Parathyroid adenoma (tissue), 2 donors: ENCODE measurements at regions not wholly inside any gene's neighbourhood (a gene's known extent, or its start where the extent isn't known, plus 50 kb on each side); places are given as distances from the start of the nearest gene placed in this dataset.

ENCODE experiments used
- H2AFZ ChIP-seq: fragments of 300-600 bp; sonication (generic); one replicate; pipeline ENCODE4 v1.7.0; 2017; ENCODE audit warnings: antibody characterized with exemption, mild to moderate bottlenecking
- H3K27ac ChIP-seq: fragments of 300-600 bp; sonication (generic); one replicate; pipeline ENCODE4 v1.7.0; 2017
- H3K27me3 ChIP-seq: fragments of 300-600 bp; sonication (generic); one replicate; pipeline ENCODE4 v1.7.0; 2017; ENCODE audit warnings: low read length; ENCODE audit not compliant: control insufficient read depth, insufficient read depth
- H3K36me3 ChIP-seq: fragments of 300-600 bp; sonication (generic); one replicate; pipeline ENCODE4 v1.7.0; 2017; ENCODE audit warnings: low read length; ENCODE audit not compliant: control insufficient read depth, insufficient read depth
- H3K4me1 ChIP-seq: fragments of 300-600 bp; sonication (generic); one replicate; pipeline ENCODE4 v1.7.0; 2017; ENCODE audit warnings: control low read depth
- H3K4me2 ChIP-seq: fragments of 300-600 bp; sonication (generic); one replicate; pipeline ENCODE4 v1.7.0; 2017; ENCODE audit warnings: low read length
- H3K4me3 ChIP-seq: fragments of 300-600 bp; sonication (generic); one replicate; pipeline ENCODE4 v1.7.0; 2017; ENCODE audit warnings: low read depth, low read length
- H3K79me2 ChIP-seq: fragments of 300-600 bp; sonication (generic); one replicate; pipeline ENCODE4 v1.7.0; 2017; ENCODE audit warnings: control low read depth
- H3K9ac ChIP-seq: fragments of 300-600 bp; sonication (generic); one replicate; pipeline ENCODE4 v1.7.0; 2017; ENCODE audit warnings: mild to moderate bottlenecking
- H3K9me3 ChIP-seq: fragments of 300-600 bp; sonication (generic); one replicate; pipeline ENCODE4 v1.7.0; 2017; ENCODE audit warnings: low read length; ENCODE audit not compliant: control insufficient read depth
- TF ChIP-seq, protein P1 (sequence below): fragments of 300-600 bp; sonication (generic); IDR thresholded peaks from one replicate; pipeline ENCODE4 v1.7.0; 2017; ENCODE audit warnings: antibody characterized with exemption, mild to moderate bottlenecking
- donor health status: primary hyperparathyroidism.

- Histone ChIP-seq H3K9me3 (no peaks in the 10 kb centered on the region), H3K4me1 (no peaks in the 10 kb centered on the region), H3K9ac (no peak overlapping the region), H3K27me3 (peaks cover 6% of the 10 kb centered on the region), H3K79me2 (no peaks in the 10 kb centered on the region), H3K4me3 (no peak overlapping the region), H2AFZ (no peak overlapping the region), H3K27ac (no peak overlapping the region), H3K36me3 (no peaks in the 10 kb centered on the region), H3K4me2 (no peak overlapping the region)
- TF ChIP-seq, protein P1, sequence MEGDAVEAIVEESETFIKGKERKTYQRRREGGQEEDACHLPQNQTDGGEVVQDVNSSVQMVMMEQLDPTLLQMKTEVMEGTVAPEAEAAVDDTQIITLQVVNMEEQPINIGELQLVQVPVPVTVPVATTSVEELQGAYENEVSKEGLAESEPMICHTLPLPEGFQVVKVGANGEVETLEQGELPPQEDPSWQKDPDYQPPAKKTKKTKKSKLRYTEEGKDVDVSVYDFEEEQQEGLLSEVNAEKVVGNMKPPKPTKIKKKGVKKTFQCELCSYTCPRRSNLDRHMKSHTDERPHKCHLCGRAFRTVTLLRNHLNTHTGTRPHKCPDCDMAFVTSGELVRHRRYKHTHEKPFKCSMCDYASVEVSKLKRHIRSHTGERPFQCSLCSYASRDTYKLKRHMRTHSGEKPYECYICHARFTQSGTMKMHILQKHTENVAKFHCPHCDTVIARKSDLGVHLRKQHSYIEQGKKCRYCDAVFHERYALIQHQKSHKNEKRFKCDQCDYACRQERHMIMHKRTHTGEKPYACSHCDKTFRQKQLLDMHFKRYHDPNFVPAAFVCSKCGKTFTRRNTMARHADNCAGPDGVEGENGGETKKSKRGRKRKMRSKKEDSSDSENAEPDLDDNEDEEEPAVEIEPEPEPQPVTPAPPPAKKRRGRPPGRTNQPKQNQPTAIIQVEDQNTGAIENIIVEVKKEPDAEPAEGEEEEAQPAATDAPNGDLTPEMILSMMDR, result no peak
Observed at GRCh38 chr7:156179872-156180390, 367.7 kb upstream of the SHH start.

GRCh38 chr7:156178857-156179256, 366.6 kb upstream of the SHH start:
- H3K79me2 ChIP-seq, result no peaks in the 10 kb centered on the region
- H3K9ac ChIP-seq, result no peak overlapping the region
- H3K4me3 ChIP-seq, result no peak overlapping the region
- peaks cover 6% of the 10 kb centered on the region for H3K27me3 ChIP-seq
- H3K4me1 ChIP-seq, result no peaks in the 10 kb centered on the region
- H3K27ac ChIP-seq, result no peak overlapping the region
- H2AFZ ChIP-seq, result no peak overlapping the region
- no peaks in the 10 kb centered on the region for H3K9me3 ChIP-seq
- H3K4me2 ChIP-seq, result no peak overlapping the region
- no peaks in the 10 kb centered on the region for H3K36me3 ChIP-seq
- TF ChIP-seq, protein P1, result no peak

GRCh38 chr7:156178214-156178613, 366.0 kb upstream of the SHH start:
- Histone ChIP-seq H3K79me2 (no peaks in the 10 kb centered on the region), H3K4me2 (no peak overlapping the region), H3K4me3 (no peak overlapping the region), H3K4me1 (no peaks in the 10 kb centered on the region), H3K36me3 (no peaks in the 10 kb centered on the region), H2AFZ (no peak overlapping the region), H3K27me3 (peaks cover 6% of the 10 kb centered on the region), H3K27ac (no peak overlapping the region), H3K9ac (no peak overlapping the region), H3K9me3 (no peaks in the 10 kb centered on the region)
- TF ChIP-seq, protein P1, result no peak

GRCh38 chr7:156177422-156178055, 365.3 kb upstream of the SHH start:
- H3K9ac ChIP-seq, result no peak overlapping the region
- TF ChIP-seq, protein P1, result no peak
- H3K79me2 ChIP-seq, result no peaks in the 10 kb centered on the region
- no peak overlapping the region for H3K27ac ChIP-seq
- no peaks in the 10 kb centered on the region for H3K4me1 ChIP-seq
- H3K36me3 ChIP-seq, result no peaks in the 10 kb centered on the region
- H3K4me3 ChIP-seq, result no peak overlapping the region
- H2AFZ ChIP-seq, result no peak overlapping the region
- no peaks in the 10 kb centered on the region for H3K9me3 ChIP-seq
- H3K27me3 ChIP-seq, result peaks cover 6% of the 10 kb centered on the region
- no peak overlapping the region for H3K4me2 ChIP-seq

- TF ChIP-seq, protein P1, result no peak
- no peaks in the 10 kb centered on the region for H3K36me3 ChIP-seq
- H3K27ac ChIP-seq, result no peak overlapping the region
- no peaks in the 10 kb centered on the region for H3K79me2 ChIP-seq
- H3K9ac ChIP-seq, result no peak overlapping the region
- no peak overlapping the region for H2AFZ ChIP-seq
- peaks cover 6% of the 10 kb centered on the region for H3K27me3 ChIP-seq
- no peak overlapping the region for H3K4me2 ChIP-seq
- H3K9me3 ChIP-seq, result no peaks in the 10 kb centered on the region
- H3K4me1 ChIP-seq, result no peaks in the 10 kb centered on the region
- H3K4me3 ChIP-seq, result no peak overlapping the region
Observed at GRCh38 chr7:156176039-156176438, 363.8 kb upstream of the SHH start.
